Esophagus muscularis mucosa (tissue), 4 donors: ENCODE measurements at regions not wholly inside any gene's neighbourhood (a gene's known extent, or its start where the extent isn't known, plus 50 kb on each side); places are given as distances from the start of the nearest gene placed in this dataset.
"Not testable (repeated sequence)": the region's sequence is repeated elsewhere in the genome, so short reads cannot be mapped to it uniquely, and the experiment has no call there.

Source experiments
- DNase-seq: peaks from one replicate; pipeline ENCODE4 v3.0.0-alpha.2; 2017; ENCODE audit errors: extremely low spot score
- H3K27ac ChIP-seq, 4 donors: fragments of 200-600 bp; sonication (generic); replicated peaks in 1 of 4; 1 replicate in 3 of 4; 2 replicates in 1 of 4; pipeline ENCODE4 v1.5.1; 2016 to 2019; ENCODE audit warnings: mild to moderate bottlenecking in 1 of 4
- H3K27me3 ChIP-seq, 4 donors: fragments of 200-600 bp; sonication (generic); one replicate each; pipeline versions ENCODE4 v1.5.1 to v1.6.0; 2016 to 2019
- H3K36me3 ChIP-seq, 4 donors: fragments of 200-600 bp; sonication (generic); one replicate each; pipeline ENCODE4 v1.5.1; 2016 to 2019
- H3K4me1 ChIP-seq, 4 donors: fragments of 200-600 bp; sonication (generic); one replicate each; pipeline ENCODE4 v1.5.1; 2016 to 2019
- H3K4me3 ChIP-seq, 4 donors: fragments of 200-600 bp; sonication (generic); 1 replicate in 2 of 4; 2 replicates in 2 of 4; pipeline ENCODE4 v1.5.1; 2016 to 2019; ENCODE audit warnings: mild to moderate bottlenecking in 4 of 4, moderate library complexity in 1 of 4
- H3K9me3 ChIP-seq, 4 donors: fragments of 200-600 bp; sonication (generic); 1 replicate in 3 of 4; 2 replicates in 1 of 4; pipeline ENCODE4 v1.5.1; 2016 to 2019
- EP300 ChIP-seq: sonication (generic); formaldehyde crosslinking; IDR thresholded peaks from one replicate; pipeline ENCODE4 v1.6.1; 2017; ENCODE audit warnings: antibody characterized with exemption
- POLR2A ChIP-seq: fragments of 450-650 bp; IDR thresholded peaks from one replicate; pipeline ENCODE4 v1.6.1; 2017; ENCODE audit warnings: antibody characterized with exemption, moderate library complexity, mild to moderate bottlenecking, low read depth
- POLR2AphosphoS5 ChIP-seq, 2 donors: sonication (generic); formaldehyde crosslinking; IDR thresholded peaks; one replicate each; pipeline ENCODE4 v1.6.1; 2017; ENCODE audit warnings: antibody characterized with exemption in 2 of 2
- WGBS: methylation state at CpG from one replicate; pipeline ENCODE4 v1.1.5; 2018; 5-methylcytosine and 5-hydroxymethylcytosine counted together
- intact Hi-C: fragments of 100-400 bp; cut with DNase I; formaldehyde crosslinking; loops from one replicate; pipeline ENCODE4 v1.15.1; 2023
- TF ChIP-seq, protein P1 (sequence below), 3 experiments: fragments of 200-600 bp in 2 of 3; fragments of 450-650 bp in 1 of 3; sonication (generic) in 2 of 3; IDR thresholded peaks; one replicate each; pipeline ENCODE4 v1.5.1; 2017 to 2019; ENCODE audit warnings: antibody characterized with exemption in 3 of 3, mild to moderate bottlenecking in 2 of 3, moderate library complexity in 1 of 3

DNA sequence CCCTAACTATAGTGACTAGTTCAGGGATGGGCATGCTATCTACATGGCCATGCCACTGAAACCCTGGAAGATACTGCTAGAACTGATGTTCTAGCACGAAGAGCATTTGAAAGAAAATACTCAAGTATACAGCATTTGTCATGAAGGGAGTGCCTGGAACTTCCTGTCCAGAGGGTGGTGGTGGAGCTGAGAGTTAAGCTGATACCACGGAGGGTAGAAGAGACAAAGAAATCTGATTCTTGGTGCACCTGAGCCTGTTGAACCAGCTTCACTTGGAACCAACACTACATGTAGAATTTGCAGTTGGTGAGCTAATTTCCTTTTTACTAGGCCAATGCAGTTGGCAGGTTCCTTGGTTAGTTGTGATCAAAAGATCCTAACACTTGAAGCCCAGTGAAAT is 116.4 kb downstream of the CCNG2 start:
- H3K27me3 ChIP-seq, result no peaks in the 10 kb centered on the region
- H3K27ac ChIP-seq, result no peak overlapping the region
- H3K36me3 ChIP-seq, result no peaks in the 10 kb centered on the region
- no peaks in the 10 kb centered on the region for H3K9me3 ChIP-seq
- H3K4me3 ChIP-seq, result no peak overlapping the region
- TF ChIP-seq, protein P1, sequence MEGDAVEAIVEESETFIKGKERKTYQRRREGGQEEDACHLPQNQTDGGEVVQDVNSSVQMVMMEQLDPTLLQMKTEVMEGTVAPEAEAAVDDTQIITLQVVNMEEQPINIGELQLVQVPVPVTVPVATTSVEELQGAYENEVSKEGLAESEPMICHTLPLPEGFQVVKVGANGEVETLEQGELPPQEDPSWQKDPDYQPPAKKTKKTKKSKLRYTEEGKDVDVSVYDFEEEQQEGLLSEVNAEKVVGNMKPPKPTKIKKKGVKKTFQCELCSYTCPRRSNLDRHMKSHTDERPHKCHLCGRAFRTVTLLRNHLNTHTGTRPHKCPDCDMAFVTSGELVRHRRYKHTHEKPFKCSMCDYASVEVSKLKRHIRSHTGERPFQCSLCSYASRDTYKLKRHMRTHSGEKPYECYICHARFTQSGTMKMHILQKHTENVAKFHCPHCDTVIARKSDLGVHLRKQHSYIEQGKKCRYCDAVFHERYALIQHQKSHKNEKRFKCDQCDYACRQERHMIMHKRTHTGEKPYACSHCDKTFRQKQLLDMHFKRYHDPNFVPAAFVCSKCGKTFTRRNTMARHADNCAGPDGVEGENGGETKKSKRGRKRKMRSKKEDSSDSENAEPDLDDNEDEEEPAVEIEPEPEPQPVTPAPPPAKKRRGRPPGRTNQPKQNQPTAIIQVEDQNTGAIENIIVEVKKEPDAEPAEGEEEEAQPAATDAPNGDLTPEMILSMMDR (IDR thresholded peaks at IDR 0.05), result no peak
- no peak for TF ChIP-seq POLR2AphosphoS5 (IDR thresholded peaks at IDR 0.05)
- no peak for TF ChIP-seq POLR2A
- TF ChIP-seq EP300, result no peak
- intact Hi-C loops, result no loop called here
- no peak for DNase-seq
- H3K4me1 ChIP-seq, result no peaks in the 10 kb centered on the region
- 64% methylated on average over 2 of the region's 2 CpGs for WGBS

DNA sequence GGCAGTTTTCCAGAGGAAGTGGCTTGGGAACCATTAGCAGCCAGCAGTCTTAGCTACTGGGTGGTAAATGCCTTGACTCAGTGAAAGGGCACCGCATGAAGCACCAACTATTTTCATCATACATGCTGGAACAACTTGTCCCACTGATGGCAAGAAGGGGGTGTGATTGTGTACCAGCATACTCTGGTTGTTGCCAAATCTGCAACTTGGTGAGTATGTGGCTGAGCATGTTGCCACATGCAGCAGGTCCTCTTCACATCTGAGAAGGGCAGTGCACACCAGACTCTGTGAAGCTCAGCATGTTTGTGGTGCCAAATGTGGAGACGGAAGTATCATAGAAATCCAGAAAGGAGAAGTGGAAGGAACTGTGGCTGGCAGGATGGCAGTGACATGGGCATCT is 122.1 kb downstream of the CCNG2 start:
- intact Hi-C loops, H3K4me3 ChIP-seq, H3K9me3 ChIP-seq, H3K27me3 ChIP-seq, H3K27ac ChIP-seq, H3K36me3 ChIP-seq, H3K4me1 ChIP-seq, DNase-seq: not testable (repeated sequence)
- 37% methylated on average over 2 of the region's 2 CpGs for WGBS

DNA sequence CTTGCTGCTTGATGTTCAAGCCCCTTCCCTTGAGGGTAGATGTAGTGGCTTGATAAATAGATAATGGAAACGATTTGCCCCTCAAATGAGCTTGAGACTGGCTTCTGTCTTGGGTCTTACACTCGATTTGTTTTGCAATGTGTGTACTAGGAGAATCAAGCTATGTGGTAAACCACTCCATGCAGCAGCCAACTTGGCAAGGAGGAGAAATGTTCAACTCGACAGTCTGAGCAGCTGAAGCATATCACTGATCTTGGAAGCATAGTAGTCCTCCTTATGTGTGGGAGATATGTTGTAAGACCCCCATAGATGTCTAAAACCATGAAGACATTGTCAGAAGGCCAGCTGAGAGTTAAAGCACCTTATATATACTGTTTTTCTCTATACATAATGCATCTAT is 125.3 kb downstream of the CCNG2 start:
- no peak for DNase-seq
- no peak overlapping the region for H3K27ac ChIP-seq
- intact Hi-C loops, result no loop called here
- TF ChIP-seq, protein P1 (IDR thresholded peaks at IDR 0.05), result no peak
- TF ChIP-seq EP300, result no peak
- TF ChIP-seq POLR2A, result no peak
- no peak for TF ChIP-seq POLR2AphosphoS5 (IDR thresholded peaks at IDR 0.05)
- H3K4me3 ChIP-seq, result no peak overlapping the region
- H3K4me1 ChIP-seq, result no peaks in the 10 kb centered on the region
- WGBS, result 62% methylated on average over 3 of the region's 3 CpGs
- H3K36me3 ChIP-seq, result no peaks in the 10 kb centered on the region
- no peaks in the 10 kb centered on the region for H3K9me3 ChIP-seq
- H3K27me3 ChIP-seq, result no peaks in the 10 kb centered on the region

DNA sequence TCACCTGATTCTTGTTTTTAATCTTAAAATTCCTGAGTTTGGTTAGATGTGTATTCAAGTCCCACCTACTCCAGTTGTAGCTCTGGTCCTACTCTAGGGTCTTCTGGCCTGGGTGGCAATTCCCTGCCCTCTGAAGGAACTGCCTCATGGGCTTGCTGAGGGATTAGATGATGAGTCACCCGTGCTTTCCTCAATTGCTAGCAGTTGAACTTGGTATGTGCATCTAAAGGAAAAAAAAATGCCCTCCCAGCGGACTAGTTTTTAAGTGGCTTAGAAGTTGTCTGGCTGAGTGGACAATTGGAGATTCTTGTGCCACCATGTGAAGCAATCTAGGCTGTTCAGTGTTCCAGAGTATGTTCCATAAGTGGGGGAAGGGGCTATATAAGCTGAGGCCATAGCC is 127.0 kb downstream of the CCNG2 start:
- H3K27ac ChIP-seq, result no peak overlapping the region
- no peaks in the 10 kb centered on the region for H3K9me3 ChIP-seq
- no peaks in the 10 kb centered on the region for H3K27me3 ChIP-seq
- no peak overlapping the region for H3K4me3 ChIP-seq
- DNase-seq, result no peak
- TF ChIP-seq POLR2AphosphoS5 (IDR thresholded peaks at IDR 0.05) (no peak), POLR2A (no peak), EP300 (no peak)
- TF ChIP-seq, protein P1 (IDR thresholded peaks at IDR 0.05), result no peak
- H3K36me3 ChIP-seq, result no peaks in the 10 kb centered on the region
- H3K4me1 ChIP-seq, result no peaks in the 10 kb centered on the region
- WGBS, result 0% methylated on average over 2 of the region's 2 CpGs
- intact Hi-C loops, result no loop called here

DNA sequence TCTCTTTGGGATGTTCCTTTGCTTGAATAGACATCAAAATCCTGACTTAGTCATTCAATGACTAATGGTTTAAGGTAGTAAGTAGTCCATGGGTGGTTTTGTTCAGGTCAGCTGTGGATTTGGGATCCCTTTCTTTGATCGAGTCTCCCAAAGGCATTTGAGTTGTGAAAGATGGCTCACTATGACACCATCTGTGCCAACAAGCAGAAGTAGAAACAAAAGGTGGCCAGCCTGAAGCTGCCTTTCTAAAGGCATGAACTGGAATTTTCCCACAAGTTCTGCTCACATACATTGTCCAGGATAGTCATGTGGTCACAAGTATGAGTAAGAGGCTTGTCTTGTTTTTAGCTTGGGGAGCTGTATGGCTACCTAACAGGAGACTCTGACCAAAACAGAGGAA is 129.9 kb downstream of the CCNG2 start:
- TF ChIP-seq, protein P1 (IDR thresholded peaks at IDR 0.05), result no peak
- TF ChIP-seq POLR2AphosphoS5 (IDR thresholded peaks at IDR 0.05) (no peak), EP300 (no peak), POLR2A (no peak)
- DNase-seq, result no peak
- Histone ChIP-seq H3K4me1 (no peaks in the 10 kb centered on the region), H3K4me3 (no peak overlapping the region), H3K27ac (no peak overlapping the region), H3K36me3 (no peaks in the 10 kb centered on the region), H3K27me3 (no peaks in the 10 kb centered on the region), H3K9me3 (no peaks in the 10 kb centered on the region)
- intact Hi-C loops, result no loop called here
- WGBS, result 86% methylated on average over 1 of the region's 1 CpG
